Mammary epithelial cell (primary cell): ENCODE measurements at regions not wholly inside any gene's neighbourhood (a gene's known extent, or its start where the extent isn't known, plus 50 kb on each side); places are given as distances from the start of the nearest gene placed in this dataset.

Source experiments
- CTCF ChIP-seq, 2 donors: IDR thresholded peaks in 1 of 2; conservative IDR thresholded peaks in 1 of 2; 2 replicates each; pipeline ENCODE4 v1.5.1; 2011 to 2012; ENCODE audit warnings: inconsistent platforms in 2 of 2, low read length in 2 of 2, mild to moderate bottlenecking in 2 of 2, control low read depth in 1 of 2, low read depth in 1 of 2; ENCODE audit not compliant: insufficient read depth in 1 of 2; ENCODE audit errors: extremely low read depth in 1 of 2
- EZH2 ChIP-seq: IDR thresholded peaks from 2 replicates; pipeline ENCODE4 v1.6.1; 2012; ENCODE audit warnings: low read length, inconsistent platforms, borderline replicate concordance

GRCh38 chr4:4792466-4792865 lies 67.0 kb upstream of the MSX1 start:
- TF ChIP-seq CTCF (conservative IDR thresholded peaks at IDR 0.05 in 1 of 2, IDR thresholded peaks at IDR 0.05 in 1 of 2; ENCODE audit: extremely low read depth in 1 of 2, insufficient read depth in 1 of 2, low read depth in 1 of 2, low read length in 2 of 2) (no peak), EZH2 (no peak)
